Mucosa of descending colon (tissue), 3 donors: ENCODE measurements at regions not wholly inside any gene's neighbourhood (a gene's known extent, or its start where the extent isn't known, plus 50 kb on each side); places are given as distances from the start of the nearest gene placed in this dataset.
A peak's percentile ranks its signal among the peaks of the same experiment; 100 is the strongest.

Experiments
- ATAC-seq: fragments of 200-7000 bp; cut with Tn5 transposase; one replicate; pipeline ENCODE4 v1.9.1; 2020; ENCODE audit warnings: mild to moderate bottlenecking, moderate library complexity
- DNase-seq, 3 donors: peaks; one replicate each; pipeline ENCODE4 v3.0.0-alpha.2; 2020
- H3K36me3 ChIP-seq: fragments of 200-600 bp; one replicate; pipeline ENCODE4 v1.8.0; 2021; ENCODE audit warnings: low read depth, mild to moderate bottlenecking
- H3K4me1 ChIP-seq: fragments of 200-600 bp; one replicate; pipeline ENCODE4 v1.8.0; 2021; ENCODE audit warnings: low read depth, mild to moderate bottlenecking
- H3K4me3 ChIP-seq: fragments of 200-600 bp; one replicate; pipeline ENCODE4 v1.8.0; 2021; ENCODE audit warnings: mild to moderate bottlenecking
- H3K9me3 ChIP-seq: fragments of 200-600 bp; one replicate; pipeline ENCODE4 v1.8.0; 2021; ENCODE audit warnings: mild to moderate bottlenecking
- CTCF ChIP-seq: fragments of 200-600 bp; IDR thresholded peaks from one replicate; pipeline ENCODE4 v1.8.0; 2022; ENCODE audit warnings: antibody characterized with exemption, mild to moderate bottlenecking
- intact Hi-C, 2 donors: fragments of 100-400 bp; cut with DNase I in 1 of 2; cut with micrococcal nuclease in 1 of 2; formaldehyde crosslinking; loops; one replicate each; pipeline versions ENCODE4 v1.11.0 to v1.11.1; 2022; cut with DNase I, micrococcal nuclease
- donor health status: DM: no; HTN: no; CAD: no; lungs with moderate emphysema.
- donor health status: DM: no; HTN: no; CAD: no.
- donor health status: DM: no; HTN: yes; CAD: no.

DNA sequence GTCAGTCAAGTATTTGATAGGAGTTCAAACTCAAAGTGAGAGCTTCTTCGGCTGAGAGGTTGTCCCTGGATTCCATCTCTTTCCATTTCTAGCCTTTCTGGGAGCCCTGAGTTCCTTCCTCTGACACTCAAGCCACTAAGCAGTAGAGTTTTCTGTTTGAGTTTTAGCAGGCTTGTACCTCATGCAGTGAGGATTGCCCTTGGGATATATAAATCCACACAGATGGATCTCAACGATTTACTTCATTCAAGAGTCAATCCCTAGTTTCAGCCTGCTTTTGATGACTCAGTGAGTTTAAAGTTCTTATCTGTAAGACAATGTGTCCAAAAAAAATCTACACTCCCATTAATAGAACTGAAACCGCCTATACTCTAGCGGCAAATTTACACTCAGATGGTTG lies 2240.9 kb upstream of the WWC1 start:
- H3K4me1 ChIP-seq, result no peaks in the 10 kb centered on the region
- ATAC-seq, result no peak

DNA sequence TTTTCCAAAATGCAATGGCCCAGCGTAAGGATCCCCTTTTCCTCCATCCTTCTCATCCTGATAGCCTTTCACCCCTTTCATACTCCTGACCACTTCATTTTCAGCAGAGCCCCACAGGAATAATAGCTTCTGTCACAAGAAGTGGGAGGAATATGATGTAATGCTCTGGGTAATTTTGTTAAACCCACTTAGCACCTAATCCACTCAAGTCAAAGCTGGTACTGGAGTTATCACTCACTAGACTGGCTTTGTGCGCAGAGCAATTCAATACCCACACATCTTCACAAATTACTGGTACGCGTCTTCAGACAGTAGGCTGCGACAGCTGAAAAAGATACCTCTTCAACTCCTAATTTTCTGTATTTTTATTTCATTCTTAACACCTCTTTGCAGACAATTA lies 2232.8 kb upstream of the WWC1 start:
- no peaks in the 10 kb centered on the region for H3K4me1 ChIP-seq
- intact Hi-C loops, result no loop called here

More for the DNA sequence above, 2240.9 kb upstream of the WWC1 start:
- no peak for TF ChIP-seq CTCF
- no peak for DNase-seq
- intact Hi-C loops, result no loop called here
- H3K4me3 ChIP-seq, result no peak overlapping the region
- H3K36me3 ChIP-seq, result no peaks in the 10 kb centered on the region
- peaks cover 12% of the 10 kb centered on the region for H3K9me3 ChIP-seq

GRCh38 chr5:166062094-166062493 lies 2229.4 kb upstream of the WWC1 start:
- H3K9me3 ChIP-seq, result no peaks in the 10 kb centered on the region
- DNase-seq (no peak), ATAC-seq (no peak)
- no peaks in the 10 kb centered on the region for H3K4me1 ChIP-seq
- no peaks in the 10 kb centered on the region for H3K36me3 ChIP-seq
- intact Hi-C loops, result no loop called here
- TF ChIP-seq CTCF, result no peak
- no peak overlapping the region for H3K4me3 ChIP-seq

More for the DNA sequence above, 2232.8 kb upstream of the WWC1 start:
- DNase-seq, result no peak
- no peak for ATAC-seq
- no peak for TF ChIP-seq CTCF
- H3K4me3 ChIP-seq, result no peak overlapping the region
- no peaks in the 10 kb centered on the region for H3K36me3 ChIP-seq
- peaks cover 2% of the 10 kb centered on the region for H3K9me3 ChIP-seq

- Histone ChIP-seq H3K4me1 (no peaks in the 10 kb centered on the region), H3K36me3 (no peaks in the 10 kb centered on the region), H3K4me3 (no peak overlapping the region), H3K9me3 (no peaks in the 10 kb centered on the region)
- intact Hi-C loops, result no loop called here
- ATAC-seq, result peak; percentile 79
- no peak for TF ChIP-seq CTCF
- peak in 1 of 3 donors; percentile 28 for DNase-seq
Observed at GRCh38 chr5:166062719-166063118, 2228.7 kb upstream of the WWC1 start.

DNA sequence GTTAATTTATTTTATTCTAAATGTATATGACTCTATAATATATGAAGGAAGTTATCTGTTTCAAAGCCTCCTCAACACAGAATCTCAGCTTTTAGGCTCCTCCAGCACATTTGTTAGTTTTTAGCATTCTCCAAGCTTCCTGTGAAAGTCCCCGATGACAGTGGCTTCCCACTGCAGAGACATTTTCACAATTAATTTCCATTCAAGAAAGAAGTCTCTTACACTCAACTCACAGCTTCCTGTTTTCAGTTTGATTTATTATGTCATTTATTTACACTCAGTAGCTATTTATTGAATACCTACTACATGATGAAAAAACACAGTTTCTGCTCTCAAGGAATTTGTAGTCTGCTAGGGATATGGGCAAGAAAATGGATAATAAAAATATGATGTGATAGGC lies 2228.2 kb upstream of the WWC1 start:
- DNase-seq, result no peak
- intact Hi-C loops, result no loop called here

More for the DNA sequence above, 2228.2 kb upstream of the WWC1 start:
- Histone ChIP-seq H3K4me1 (no peaks in the 10 kb centered on the region), H3K9me3 (no peaks in the 10 kb centered on the region), H3K4me3 (no peak overlapping the region), H3K36me3 (no peaks in the 10 kb centered on the region)
- no peak for ATAC-seq
- no peak for TF ChIP-seq CTCF
